ENCODE measurements at regions not wholly inside any gene's neighbourhood (a gene's known extent, or its start where the extent isn't known, plus 50 kb on each side); places are given as distances from the start of the nearest gene placed in this dataset.

DNA sequence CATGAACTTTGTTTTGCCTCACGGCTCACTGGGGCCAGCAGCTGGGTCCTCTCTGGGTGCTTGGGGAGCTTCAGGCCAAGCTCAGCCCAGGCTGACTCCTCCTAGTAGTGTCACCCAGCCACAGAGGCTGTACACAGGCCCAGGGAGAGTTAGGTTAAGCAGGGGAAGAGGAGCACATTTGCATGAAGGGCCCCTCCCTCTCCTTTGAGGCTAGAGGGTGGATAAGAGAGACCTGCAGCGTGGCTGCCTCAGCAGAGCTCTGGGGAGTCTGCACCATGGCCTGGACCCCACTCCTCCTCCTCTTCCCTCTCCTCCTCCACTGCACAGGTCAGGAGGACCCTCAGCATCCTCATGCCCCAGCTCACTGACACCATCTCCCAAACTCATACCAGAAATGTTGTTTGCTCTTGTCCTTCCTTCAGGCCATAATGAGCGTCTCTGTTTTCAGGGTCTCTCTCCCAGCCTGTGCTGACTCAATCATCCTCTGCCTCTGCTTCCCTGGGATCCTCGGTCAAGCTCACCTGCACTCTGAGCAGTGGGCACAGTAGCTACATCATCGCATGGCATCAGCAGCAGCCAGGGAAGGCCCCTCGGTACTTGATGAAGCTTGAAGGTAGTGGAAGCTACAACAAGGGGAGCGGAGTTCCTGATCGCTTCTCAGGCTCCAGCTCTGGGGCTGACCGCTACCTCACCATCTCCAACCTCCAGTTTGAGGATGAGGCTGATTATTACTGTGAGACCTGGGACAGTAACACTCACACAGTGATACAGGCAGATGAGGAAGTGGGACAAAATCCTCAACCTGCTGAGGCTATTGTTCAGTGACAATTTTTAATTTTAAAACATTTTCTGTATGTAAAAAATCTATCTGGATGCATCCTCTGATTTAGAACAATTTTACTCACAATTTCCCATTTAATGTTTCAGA lies 82.4 kb upstream of the VPREB1 start:
- 62% methylated on average over 9 of the region's 9 CpGs; no CpG with 5 or more reads in 1 of the 2 experiments for WGBS, 2 experiments (ENCODE audit: extremely low coverage in 1 of 2, insufficient coverage in 1 of 2, insufficient read length in 1 of 2, insufficient replicate concordance in 2 of 2, low coverage in 1 of 2, low lambda C conversion rate in 2 of 2, missing lambda C conversion rate in 1 of 2)
- Histone ChIP-seq H3K4ac (replicated peaks; ENCODE audit: insufficient read length, low read depth, low read length) (no peak overlapping the region), H3K4me1 (replicated peaks in 1 of 4; ENCODE audit: control insufficient read depth in 3 of 4, insufficient read depth in 4 of 4, low read length in 3 of 4) (no peaks in the 10 kb centered on the region), H3K27me3 (replicated peaks in 1 of 4; ENCODE audit: control insufficient read depth in 3 of 4, extremely low read depth in 1 of 4, insufficient read depth in 3 of 4, low read length in 3 of 4) (peaks cover 76 to 85% (median 82%) of the 10 kb centered on the region in 4 experiments), H2AFZ (ENCODE audit: low read length) (no peak overlapping the region), H4K20me1 (replicated peaks in 1 of 2; ENCODE audit: control insufficient read depth in 1 of 2, insufficient read depth in 2 of 2, low read length in 2 of 2) (peaks cover 0 to 2% of the 10 kb centered on the region in 2 experiments), H3K4me2 (ENCODE audit: insufficient read depth in 1 of 2, low read depth in 2 of 2, low read length in 2 of 2) (no peak overlapping the region), H3K56ac (replicated peaks; ENCODE audit: insufficient read length, low read depth, low read length) (no peak overlapping the region), H3K18ac (ENCODE audit: extremely low read depth, low read length) (no peak overlapping the region), H4K8ac (ENCODE audit: extremely low read depth, insufficient read depth, low read length) (no peak overlapping the region), H2BK5ac (ENCODE audit: low read depth, low read length) (no peak overlapping the region), H2BK15ac (ENCODE audit: low read length) (no peak overlapping the region), H4K5ac (ENCODE audit: insufficient read length, low read depth, low read length) (no peak overlapping the region), H3K23me2 (ENCODE audit: low read depth, low read length) (no peaks in the 10 kb centered on the region), H2BK120ac (replicated peaks; ENCODE audit: low read depth, low read length) (no peak overlapping the region), H3K36me3 (ENCODE audit: control insufficient read depth in 2 of 4, insufficient read depth in 4 of 4, low read length in 3 of 4) (no peaks in the 10 kb centered on the region), H3K79me1 (ENCODE audit: low read depth, low read length) (no peaks in the 10 kb centered on the region), H3K9ac (replicated peaks in 1 of 4; ENCODE audit: extremely low read depth in 1 of 4, low read depth in 3 of 4, low read length in 3 of 4) (no peak overlapping the region), H4K91ac (replicated peaks; ENCODE audit: insufficient read length, low read length) (no peak overlapping the region), H2BK20ac (ENCODE audit: low read length) (no peak overlapping the region), H3K27ac (ENCODE audit: low read depth, low read length) (no peak overlapping the region), H3K23ac (ENCODE audit: insufficient read length) (no peak overlapping the region), H3K14ac (ENCODE audit: insufficient read length) (no peak overlapping the region), H3K79me2 (ENCODE audit: control insufficient read depth in 1 of 2, insufficient read depth in 2 of 2, low read length in 2 of 2) (no peaks in the 10 kb centered on the region), H2AK5ac (ENCODE audit: low read depth, low read length) (no peak overlapping the region), H3K4me3 (ENCODE audit: extremely low read depth in 1 of 4, insufficient read depth in 2 of 4, low read depth in 3 of 4, low read length in 4 of 4) (no peak overlapping the region), H3K9me3 (ENCODE audit: insufficient read depth in 2 of 2, low read depth in 1 of 2, low read length in 1 of 2) (0 out of 4 replicates have a peak, but pooled peaks cover under 1 to 3% of the 10 kb centered on the region in 2 experiments), H2BK12ac (ENCODE audit: low read depth, low read length) (no peak overlapping the region)
- no peak for FAIRE-seq
- CTCF ChIA-PET (ENCODE audit: partially characterized antibody): interaction anchor here (0.9 to 2.4 kb wide), 7 partner anchors 9 to 128 kb away, joined by 3 to 16 read pairs (median 3); no protein-coding TSS in a partner anchor
- DNase-seq (ENCODE audit: low read depth in 1 of 2, low spot score in 2 of 2): no peak
- POLR2A ChIA-PET (ENCODE audit: partially characterized antibody): no interaction called here
- TF ChIP-seq SIN3A (conservative IDR thresholded peaks at IDR 0.05 in 1 of 2, IDR thresholded peaks at IDR 0.05 in 1 of 2; ENCODE audit: low read depth in 1 of 2, low read length in 2 of 2): no peak
- no peak for TF ChIP-seq KDM4A (IDR thresholded peaks at IDR 0.05; ENCODE audit: low read depth, low read length, severe bottlenecking)
- no peak for TF ChIP-seq JUND (IDR thresholded peaks at IDR 0.05; ENCODE audit: low read length)
- TF ChIP-seq HDAC6 (IDR thresholded peaks at IDR 0.05; ENCODE audit: low read depth, low read length): no peak
- no peak for TF ChIP-seq SUZ12 (IDR thresholded peaks at IDR 0.05; ENCODE audit: low read length)
- TF ChIP-seq ZNF274 (IDR thresholded peaks at IDR 0.05; ENCODE audit: borderline replicate concordance, extremely low read depth, low read length): no peak
- no peak for TF ChIP-seq RAD21 (IDR thresholded peaks at IDR 0.05 in 1 of 2, conservative IDR thresholded peaks at IDR 0.05 in 1 of 2; ENCODE audit: low read depth in 2 of 2, low read length in 2 of 2)
- TF ChIP-seq SAP30 (IDR thresholded peaks at IDR 0.05; ENCODE audit: insufficient read depth, insufficient replicate concordance, low read length): no peak
- no peak for TF ChIP-seq EGR1 (IDR thresholded peaks at IDR 0.05; ENCODE audit: borderline replicate concordance, low read depth, low read length)
